H1 (cell line): ENCODE measurements at regions not wholly inside any gene's neighbourhood (a gene's known extent, or its start where the extent isn't known, plus 50 kb on each side); places are given as distances from the start of the nearest gene placed in this dataset.

ENCODE experiments used
- CTCF ChIA-PET: fragments of 300-600 bp; sonication (Branson Sonifier 250); formaldehyde crosslinking; loops from one replicate; lab custom pipeline; 2021; ENCODE audit not compliant: partially characterized antibody; lab: Charles Lee
- POLR2A ChIA-PET: fragments of 300-600 bp; sonication (Branson Sonifier 250); formaldehyde crosslinking; loops from one replicate; lab custom pipeline; 2021; ENCODE audit warnings: inconsistent platforms; ENCODE audit not compliant: partially characterized antibody; lab: Charles Lee
- DNase-seq, 2 experiments: peaks; one replicate each; pipeline versions ENCODE4 v3.0.0 to v3.0.0-alpha.2; 2010 to 2022; ENCODE audit warnings: low spot score in 2 of 2, low read depth in 1 of 2, mixed read lengths in 1 of 2
- FAIRE-seq: peaks from 2 replicates; lab custom pipeline; 2011; peaks lifted over from hg19 to GRCh38; lab: Jason Lieb, UNC
- H2AFZ ChIP-seq: 2 replicates; pipeline ENCODE4 v1.8.1; 2012; ENCODE audit warnings: low read length, inconsistent platforms
- H2AK5ac ChIP-seq: 2 replicates; pipeline ENCODE4 v1.6.1; 2013; ENCODE audit warnings: low read depth, low read length
- H2BK120ac ChIP-seq: replicated peaks from 2 replicates; pipeline ENCODE3; 2013; ENCODE audit warnings: low read depth, low read length, inconsistent platforms
- H2BK12ac ChIP-seq: 2 replicates; pipeline ENCODE4 v1.6.1; 2013; ENCODE audit warnings: low read depth, low read length
- H2BK15ac ChIP-seq: 2 replicates; pipeline ENCODE4 v1.6.1; 2013; ENCODE audit warnings: low read length
- H2BK20ac ChIP-seq: 2 replicates; pipeline ENCODE4 v1.6.1; 2013; ENCODE audit warnings: low read length
- H2BK5ac ChIP-seq: 2 replicates; pipeline ENCODE4 v1.6.1; 2013; ENCODE audit warnings: low read depth, low read length
- H3K14ac ChIP-seq: 2 replicates; pipeline ENCODE4 v1.6.1; 2013; ENCODE audit warnings: inconsistent platforms; ENCODE audit not compliant: insufficient read length
- H3K18ac ChIP-seq: 2 replicates; pipeline ENCODE4 v1.6.1; 2013; ENCODE audit warnings: low read length; ENCODE audit errors: extremely low read depth
- H3K23ac ChIP-seq: 2 replicates; pipeline ENCODE4 v1.6.1; 2013; ENCODE audit warnings: inconsistent platforms; ENCODE audit not compliant: insufficient read length
- H3K23me2 ChIP-seq: 2 replicates; pipeline ENCODE4 v1.6.1; 2013; ENCODE audit warnings: low read depth, low read length
- H3K27ac ChIP-seq: 2 replicates; pipeline ENCODE4 v1.6.1; 2011; ENCODE audit warnings: low read depth, low read length, inconsistent platforms
- H3K27me3 ChIP-seq, 4 experiments: replicated peaks in 1 of 4; 1 replicate in 1 of 4; 2 replicates in 3 of 4; pipeline versions ENCODE4 v1.6.1 to v1.8.1; 2011 to 2013; ENCODE audit warnings: low read length in 3 of 4, mild to moderate bottlenecking in 3 of 4, inconsistent platforms in 2 of 4, mixed read lengths in 2 of 4, moderate library complexity in 1 of 4; ENCODE audit not compliant: control insufficient read depth in 3 of 4, insufficient read depth in 3 of 4; ENCODE audit errors: extremely low read depth in 1 of 4
- H3K36me3 ChIP-seq, 4 experiments: 2 replicates each; pipeline versions ENCODE4 v1.6.1 to v1.8.1; 2011 to 2013; ENCODE audit warnings: mild to moderate bottlenecking in 4 of 4, low read length in 3 of 4, moderate library complexity in 2 of 4, control low read depth in 1 of 4, inconsistent platforms in 1 of 4; ENCODE audit not compliant: insufficient read depth in 4 of 4, control insufficient read depth in 2 of 4
- H3K4ac ChIP-seq: replicated peaks from 2 replicates; pipeline ENCODE3; 2013; ENCODE audit warnings: low read length, low read depth, mixed read lengths, inconsistent platforms; ENCODE audit not compliant: insufficient read length
- H3K4me1 ChIP-seq, 4 experiments: replicated peaks in 1 of 4; 1 replicate in 1 of 4; 2 replicates in 3 of 4; pipeline versions ENCODE4 v1.6.1 to v1.8.1; 2011 to 2013; ENCODE audit warnings: low read length in 3 of 4, inconsistent platforms in 2 of 4, mixed read lengths in 1 of 4; ENCODE audit not compliant: insufficient read depth in 4 of 4, control insufficient read depth in 3 of 4
- H3K4me2 ChIP-seq, 2 experiments: 2 replicates each; pipeline versions ENCODE4 v1.6.1 to v1.8.1; 2011 to 2013; ENCODE audit warnings: low read depth in 2 of 2, low read length in 2 of 2, control low read depth in 1 of 2, inconsistent platforms in 1 of 2, mild to moderate bottlenecking in 1 of 2; ENCODE audit not compliant: insufficient read depth in 1 of 2
- H3K4me3 ChIP-seq, 4 experiments: fragments of 200-600, 300-600 bp in 1 of 4; sonication (generic), shearing (Covaris generic), sonication (Bioruptor Twin) in 1 of 4; 2 replicates each; pipeline versions ENCODE4 v1.5.1 to v1.8.1; 2011 to 2016; ENCODE audit warnings: low read length in 4 of 4, low read depth in 3 of 4, control low read depth in 2 of 4, inconsistent platforms in 2 of 4, mild to moderate bottlenecking in 2 of 4, mixed read lengths in 1 of 4, moderate library complexity in 1 of 4; ENCODE audit not compliant: insufficient read depth in 2 of 4; ENCODE audit errors: extremely low read depth in 1 of 4
- H3K56ac ChIP-seq: replicated peaks from 2 replicates; pipeline ENCODE3; 2013; ENCODE audit warnings: low read depth, mild to moderate bottlenecking, mixed read lengths, low read length, inconsistent platforms; ENCODE audit not compliant: insufficient read length
- H3K79me1 ChIP-seq: 2 replicates; pipeline ENCODE4 v1.6.1; 2013; ENCODE audit warnings: low read depth, low read length, control low read depth
- H3K79me2 ChIP-seq, 2 experiments: 2 replicates each; pipeline versions ENCODE4 v1.6.1 to v1.8.1; 2012 to 2013; ENCODE audit warnings: low read length in 2 of 2, mild to moderate bottlenecking in 2 of 2, inconsistent platforms in 1 of 2; ENCODE audit not compliant: insufficient read depth in 2 of 2, control insufficient read depth in 1 of 2
- H3K9ac ChIP-seq, 4 experiments: replicated peaks in 1 of 4; 1 replicate in 1 of 4; 2 replicates in 3 of 4; pipeline versions ENCODE4 v1.6.1 to v1.8.1; 2011 to 2013; ENCODE audit warnings: low read depth in 3 of 4, low read length in 3 of 4, control low read depth in 2 of 4, mild to moderate bottlenecking in 2 of 4, moderate library complexity in 2 of 4, inconsistent platforms in 1 of 4; ENCODE audit errors: extremely low read depth in 1 of 4
- H3K9me3 ChIP-seq, 2 experiments: 2 replicates each; pipeline versions ENCODE4 v1.6.1 to v1.8.1; 2012 to 2013; ENCODE audit warnings: mild to moderate bottlenecking in 2 of 2, moderate library complexity in 2 of 2, control low read depth in 1 of 2, inconsistent platforms in 1 of 2, low read depth in 1 of 2, low read length in 1 of 2, mixed read lengths in 1 of 2; ENCODE audit not compliant: insufficient read depth in 2 of 2
- H4K20me1 ChIP-seq, 2 experiments: replicated peaks in 1 of 2; 2 replicates each; pipeline versions ENCODE3 to v1.8.1; 2011 to 2013; ENCODE audit warnings: inconsistent platforms in 2 of 2, low read length in 2 of 2, mild to moderate bottlenecking in 1 of 2; ENCODE audit not compliant: insufficient read depth in 2 of 2, control insufficient read depth in 1 of 2
- H4K5ac ChIP-seq: 2 replicates; pipeline ENCODE4 v1.6.1; 2013; ENCODE audit warnings: low read length, low read depth, mixed read lengths, inconsistent platforms; ENCODE audit not compliant: insufficient read length
- H4K8ac ChIP-seq: 2 replicates; pipeline ENCODE4 v1.8.0; 2013; ENCODE audit warnings: mild to moderate bottlenecking, moderate library complexity, low read length, inconsistent platforms; ENCODE audit not compliant: insufficient read depth; ENCODE audit errors: extremely low read depth
- H4K91ac ChIP-seq: replicated peaks from 2 replicates; pipeline ENCODE3; 2013; ENCODE audit warnings: low read length, mixed read lengths, inconsistent platforms; ENCODE audit not compliant: insufficient read length
- CREB1 ChIP-seq: IDR thresholded peaks from 2 replicates; pipeline ENCODE4 v1.6.1; 2012; ENCODE audit warnings: inconsistent platforms
- JUND ChIP-seq: IDR thresholded peaks from 2 replicates; pipeline ENCODE4 v1.6.1; 2011; ENCODE audit warnings: mild to moderate bottlenecking, improper control_type of control experiment, low read length
- POLR2A ChIP-seq, 2 experiments: IDR thresholded peaks; 1 replicate in 1 of 2; 2 replicates in 1 of 2; pipeline ENCODE4 v1.6.1; 2011; ENCODE audit warnings: low read depth in 2 of 2, low read length in 2 of 2, mild to moderate bottlenecking in 2 of 2; ENCODE audit errors: control extremely low read depth in 1 of 2
- POLR2AphosphoS5 ChIP-seq: IDR thresholded peaks from 2 replicates; pipeline ENCODE4 v1.6.1; 2011; ENCODE audit warnings: low read depth, low read length
- ZNF274 ChIP-seq: IDR thresholded peaks from 2 replicates; pipeline ENCODE4 v1.7.0; 2012; ENCODE audit warnings: low read length, borderline replicate concordance; ENCODE audit errors: extremely low read depth
- whole genome bisulfite sequencing, 2 experiments: shearing (Covaris generic) in 1 of 2; methylation state at CpG; one replicate each; pipeline versions ENCODE4 v1.1.6 to v1.1.7; 2013 to 2015; ENCODE audit warnings: low lambda C conversion rate in 2 of 2, mixed read lengths in 2 of 2, inconsistent platforms in 1 of 2, low coverage in 1 of 2, missing lambda C conversion rate in 1 of 2; ENCODE audit not compliant: insufficient replicate concordance in 2 of 2, insufficient coverage in 1 of 2, insufficient read length in 1 of 2; ENCODE audit errors: extremely low coverage in 1 of 2, missing lambda C conversion rate in 1 of 2; 5-methylcytosine and 5-hydroxymethylcytosine counted together
- TF ChIP-seq, protein P1 (sequence below): IDR thresholded peaks from 2 replicates; pipeline ENCODE4 v1.6.1; 2012; ENCODE audit warnings: low read length, inconsistent platforms
- TF ChIP-seq, protein P2 (sequence below), 3 experiments: IDR thresholded peaks; 1 replicate in 2 of 3; 2 replicates in 1 of 3; pipeline versions ENCODE4 v1.5.1 to v1.6.1; 2011; ENCODE audit warnings: low read length in 3 of 3, mild to moderate bottlenecking in 3 of 3, inconsistent platforms in 2 of 3, low read depth in 1 of 3, moderate library complexity in 1 of 3; ENCODE audit not compliant: insufficient read depth in 1 of 3; ENCODE audit errors: control extremely low read depth in 1 of 3

DNA sequence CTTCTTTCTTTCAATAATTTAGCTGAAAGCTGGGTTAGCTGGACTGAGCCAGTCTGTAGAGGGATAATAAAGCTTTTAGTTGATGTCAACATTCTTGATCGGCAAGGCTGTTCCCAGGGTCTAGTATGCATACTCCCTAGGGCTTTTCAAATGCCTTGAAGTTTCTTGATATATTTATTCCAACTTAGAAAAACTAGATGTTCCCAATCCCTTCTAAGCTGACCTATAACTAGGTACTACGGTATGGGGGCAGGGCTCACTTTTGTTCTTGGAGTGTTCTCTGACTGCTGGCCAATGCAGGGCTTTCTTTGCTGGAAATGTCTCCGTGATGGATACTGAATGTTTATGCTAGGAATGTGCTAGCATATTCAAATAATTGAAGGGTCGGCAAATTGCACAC, 258.6 kb upstream of the TANK start:
- Histone ChIP-seq H3K4me3 (no peak overlapping the region), H3K36me3 (no peaks in the 10 kb centered on the region), H3K27me3 (no peaks in the 10 kb centered on the region), H3K27ac (no peak overlapping the region), H4K5ac (no peak overlapping the region), H2BK12ac (no peak overlapping the region), H3K14ac (no peak overlapping the region), H4K20me1 (no peaks in the 10 kb centered on the region), H3K4ac (no peak overlapping the region), H2BK5ac (no peak overlapping the region), H3K23ac (no peak overlapping the region), H3K79me2 (no peaks in the 10 kb centered on the region), H2BK15ac (no peak overlapping the region), H3K9me3 (no peaks in the 10 kb centered on the region), H3K18ac (no peak overlapping the region), H3K79me1 (no peaks in the 10 kb centered on the region), H3K9ac (no peak overlapping the region), H2BK20ac (no peak overlapping the region), H3K23me2 (no peaks in the 10 kb centered on the region), H4K8ac (no peak overlapping the region), H3K4me2 (no peak overlapping the region), H2AK5ac (no peak overlapping the region), H4K91ac (no peak overlapping the region), H2AFZ (no peak overlapping the region), H3K4me1 (peaks cover 0 to 9% (median 3%) of the 10 kb centered on the region in 4 experiments; a peak in 3 of 7 replicates), H3K56ac (no peak overlapping the region), H2BK120ac (no peak overlapping the region)
- WGBS, 2 experiments = 86% methylated on average over 4 of the region's 4 CpGs; no CpG with 5 or more reads in 1 of the 2 experiments
- POLR2A ChIA-PET = no interaction called here
- FAIRE-seq (no peak), DNase-seq (no peak)
- CTCF ChIA-PET = no interaction called here
- TF ChIP-seq CREB1 (no peak), POLR2AphosphoS5 (no peak), JUND (no peak), ZNF274 (no peak), POLR2A (IDR thresholded peaks at IDR 0.05; ENCODE audit: control extremely low read depth in 1 of 2, low read depth in 2 of 2, low read length in 2 of 2) (no peak)
- TF ChIP-seq, protein P1, sequence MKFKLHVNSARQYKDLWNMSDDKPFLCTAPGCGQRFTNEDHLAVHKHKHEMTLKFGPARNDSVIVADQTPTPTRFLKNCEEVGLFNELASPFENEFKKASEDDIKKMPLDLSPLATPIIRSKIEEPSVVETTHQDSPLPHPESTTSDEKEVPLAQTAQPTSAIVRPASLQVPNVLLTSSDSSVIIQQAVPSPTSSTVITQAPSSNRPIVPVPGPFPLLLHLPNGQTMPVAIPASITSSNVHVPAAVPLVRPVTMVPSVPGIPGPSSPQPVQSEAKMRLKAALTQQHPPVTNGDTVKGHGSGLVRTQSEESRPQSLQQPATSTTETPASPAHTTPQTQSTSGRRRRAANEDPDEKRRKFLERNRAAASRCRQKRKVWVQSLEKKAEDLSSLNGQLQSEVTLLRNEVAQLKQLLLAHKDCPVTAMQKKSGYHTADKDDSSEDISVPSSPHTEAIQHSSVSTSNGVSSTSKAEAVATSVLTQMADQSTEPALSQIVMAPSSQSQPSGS = no peak
- TF ChIP-seq, protein P2, sequence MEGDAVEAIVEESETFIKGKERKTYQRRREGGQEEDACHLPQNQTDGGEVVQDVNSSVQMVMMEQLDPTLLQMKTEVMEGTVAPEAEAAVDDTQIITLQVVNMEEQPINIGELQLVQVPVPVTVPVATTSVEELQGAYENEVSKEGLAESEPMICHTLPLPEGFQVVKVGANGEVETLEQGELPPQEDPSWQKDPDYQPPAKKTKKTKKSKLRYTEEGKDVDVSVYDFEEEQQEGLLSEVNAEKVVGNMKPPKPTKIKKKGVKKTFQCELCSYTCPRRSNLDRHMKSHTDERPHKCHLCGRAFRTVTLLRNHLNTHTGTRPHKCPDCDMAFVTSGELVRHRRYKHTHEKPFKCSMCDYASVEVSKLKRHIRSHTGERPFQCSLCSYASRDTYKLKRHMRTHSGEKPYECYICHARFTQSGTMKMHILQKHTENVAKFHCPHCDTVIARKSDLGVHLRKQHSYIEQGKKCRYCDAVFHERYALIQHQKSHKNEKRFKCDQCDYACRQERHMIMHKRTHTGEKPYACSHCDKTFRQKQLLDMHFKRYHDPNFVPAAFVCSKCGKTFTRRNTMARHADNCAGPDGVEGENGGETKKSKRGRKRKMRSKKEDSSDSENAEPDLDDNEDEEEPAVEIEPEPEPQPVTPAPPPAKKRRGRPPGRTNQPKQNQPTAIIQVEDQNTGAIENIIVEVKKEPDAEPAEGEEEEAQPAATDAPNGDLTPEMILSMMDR (IDR thresholded peaks at IDR 0.05; ENCODE audit: control extremely low read depth in 1 of 3, insufficient read depth in 1 of 3, low read depth in 1 of 3, low read length in 3 of 3) = no peak
